OCI-LY3 (cell line): ENCODE measurements at regions not wholly inside any gene's neighbourhood (a gene's known extent, or its start where the extent isn't known, plus 50 kb on each side); places are given as distances from the start of the nearest gene placed in this dataset.

Source experiments
- EZH2phosphoT487 ChIP-seq: fragments of 200-600 bp; shearing (Covaris generic); IDR thresholded peaks from 2 replicates; pipeline ENCODE4 v1.6.1; 2018; ENCODE audit warnings: antibody characterized with exemption, mixed run types, low read depth
- TF ChIP-seq, protein P1 (sequence below): fragments of 200-600, 300-600 bp; sonication (generic); IDR thresholded peaks from 2 replicates; pipeline ENCODE4 v1.5.1; 2014; ENCODE audit warnings: antibody characterized with exemption, low read length, low read depth

DNA sequence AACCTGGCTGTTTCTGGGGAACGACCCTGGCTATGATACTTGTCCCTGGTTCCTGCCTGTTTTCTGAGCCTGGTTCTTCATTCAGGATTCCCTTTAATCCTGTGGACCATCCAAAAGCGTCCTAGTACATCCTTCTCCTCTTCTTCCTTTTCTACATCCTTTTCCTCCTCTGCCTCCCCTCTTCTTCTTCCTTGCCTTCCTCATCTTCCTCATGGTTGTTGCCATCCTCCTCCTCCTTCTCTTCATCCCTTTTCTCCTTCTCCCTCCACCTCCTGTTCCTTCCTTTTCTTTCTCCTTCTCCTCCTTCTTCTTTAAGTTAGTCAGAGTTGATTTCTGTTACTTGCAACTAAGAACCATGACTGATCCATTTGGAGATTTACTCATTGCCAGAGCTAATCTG lies 197.8 kb downstream of the FOXD2 start:
- TF ChIP-seq, protein P1, sequence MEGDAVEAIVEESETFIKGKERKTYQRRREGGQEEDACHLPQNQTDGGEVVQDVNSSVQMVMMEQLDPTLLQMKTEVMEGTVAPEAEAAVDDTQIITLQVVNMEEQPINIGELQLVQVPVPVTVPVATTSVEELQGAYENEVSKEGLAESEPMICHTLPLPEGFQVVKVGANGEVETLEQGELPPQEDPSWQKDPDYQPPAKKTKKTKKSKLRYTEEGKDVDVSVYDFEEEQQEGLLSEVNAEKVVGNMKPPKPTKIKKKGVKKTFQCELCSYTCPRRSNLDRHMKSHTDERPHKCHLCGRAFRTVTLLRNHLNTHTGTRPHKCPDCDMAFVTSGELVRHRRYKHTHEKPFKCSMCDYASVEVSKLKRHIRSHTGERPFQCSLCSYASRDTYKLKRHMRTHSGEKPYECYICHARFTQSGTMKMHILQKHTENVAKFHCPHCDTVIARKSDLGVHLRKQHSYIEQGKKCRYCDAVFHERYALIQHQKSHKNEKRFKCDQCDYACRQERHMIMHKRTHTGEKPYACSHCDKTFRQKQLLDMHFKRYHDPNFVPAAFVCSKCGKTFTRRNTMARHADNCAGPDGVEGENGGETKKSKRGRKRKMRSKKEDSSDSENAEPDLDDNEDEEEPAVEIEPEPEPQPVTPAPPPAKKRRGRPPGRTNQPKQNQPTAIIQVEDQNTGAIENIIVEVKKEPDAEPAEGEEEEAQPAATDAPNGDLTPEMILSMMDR = no peak
- no peak for TF ChIP-seq EZH2phosphoT487
